MM.1S (cell line): ENCODE measurements at regions not wholly inside any gene's neighbourhood (a gene's known extent, or its start where the extent isn't known, plus 50 kb on each side); places are given as distances from the start of the nearest gene placed in this dataset.

Experiments
- EZH2 ChIP-seq: fragments of 300-600 bp; sonication (generic); optimal IDR thresholded peaks from 2 replicates; pipeline ENCODE3; 2017; ENCODE audit warnings: low read depth, mild to moderate bottlenecking, antibody characterized with exemption, low read length, mixed read lengths
- TF ChIP-seq, protein P1 (sequence below): fragments of 300-600 bp; sonication (generic); IDR thresholded peaks from 2 replicates; pipeline ENCODE4 v1.5.1; 2016; ENCODE audit warnings: antibody characterized with exemption, low read length, mixed read lengths

DNA sequence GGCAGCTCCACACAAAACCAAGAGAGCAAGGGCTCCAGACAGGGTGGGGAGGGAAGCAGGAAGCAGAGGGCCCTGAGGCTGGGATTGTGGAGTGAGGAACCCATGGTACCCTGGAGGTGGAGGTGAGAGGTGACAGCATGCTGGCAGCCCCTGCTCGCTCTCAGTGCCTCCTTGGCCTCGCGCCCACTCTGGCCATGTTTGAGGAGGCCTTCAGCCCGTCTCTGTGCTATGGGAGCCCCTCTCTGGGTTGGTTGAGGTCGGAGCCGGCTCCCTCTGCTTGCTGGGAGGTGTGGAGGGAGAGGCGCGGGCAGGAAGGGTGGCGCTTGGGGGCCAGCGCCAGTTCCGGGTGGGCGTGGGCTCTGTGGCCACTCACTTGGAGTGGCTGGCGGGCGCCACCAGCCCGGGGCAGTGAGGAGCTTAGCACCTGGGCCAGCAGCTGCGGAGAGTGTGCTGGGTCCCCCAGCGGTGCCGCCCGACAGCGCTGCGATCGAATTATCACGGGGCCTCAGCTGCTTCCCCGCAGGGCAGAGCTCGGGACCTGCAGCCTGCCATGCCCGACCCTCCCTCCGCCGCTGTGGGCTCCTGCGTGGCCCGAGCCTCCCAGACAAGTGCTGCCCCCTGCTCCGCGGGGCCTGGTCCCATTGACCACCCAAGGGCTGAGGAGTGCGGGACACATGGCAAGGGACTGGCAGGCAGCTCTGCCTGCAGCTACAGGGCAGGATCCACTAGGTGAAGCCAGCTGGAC lies 196.0 kb downstream of the DACT1 start:
- TF ChIP-seq, protein P1, sequence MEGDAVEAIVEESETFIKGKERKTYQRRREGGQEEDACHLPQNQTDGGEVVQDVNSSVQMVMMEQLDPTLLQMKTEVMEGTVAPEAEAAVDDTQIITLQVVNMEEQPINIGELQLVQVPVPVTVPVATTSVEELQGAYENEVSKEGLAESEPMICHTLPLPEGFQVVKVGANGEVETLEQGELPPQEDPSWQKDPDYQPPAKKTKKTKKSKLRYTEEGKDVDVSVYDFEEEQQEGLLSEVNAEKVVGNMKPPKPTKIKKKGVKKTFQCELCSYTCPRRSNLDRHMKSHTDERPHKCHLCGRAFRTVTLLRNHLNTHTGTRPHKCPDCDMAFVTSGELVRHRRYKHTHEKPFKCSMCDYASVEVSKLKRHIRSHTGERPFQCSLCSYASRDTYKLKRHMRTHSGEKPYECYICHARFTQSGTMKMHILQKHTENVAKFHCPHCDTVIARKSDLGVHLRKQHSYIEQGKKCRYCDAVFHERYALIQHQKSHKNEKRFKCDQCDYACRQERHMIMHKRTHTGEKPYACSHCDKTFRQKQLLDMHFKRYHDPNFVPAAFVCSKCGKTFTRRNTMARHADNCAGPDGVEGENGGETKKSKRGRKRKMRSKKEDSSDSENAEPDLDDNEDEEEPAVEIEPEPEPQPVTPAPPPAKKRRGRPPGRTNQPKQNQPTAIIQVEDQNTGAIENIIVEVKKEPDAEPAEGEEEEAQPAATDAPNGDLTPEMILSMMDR, result no peak
- TF ChIP-seq EZH2, result no peak
